HCT116 (cell line): ENCODE measurements at regions not wholly inside any gene's neighbourhood (a gene's known extent, or its start where the extent isn't known, plus 50 kb on each side); places are given as distances from the start of the nearest gene placed in this dataset.

ENCODE experiments used
- CBX3 ChIP-seq: IDR thresholded peaks from 2 replicates; pipeline ENCODE4 v1.6.1; 2012; ENCODE audit warnings: low read depth
- CTCF ChIP-seq, 3 experiments: fragments of 200-600 bp in 1 of 3; sonication (generic) in 1 of 3; IDR thresholded peaks in 2 of 3; conservative IDR thresholded peaks in 1 of 3; 2 replicates each; pipeline ENCODE4 v1.5.1; 2012 to 2017; ENCODE audit warnings: low read depth in 2 of 3, low read length in 2 of 3, antibody characterized with exemption in 1 of 3, borderline replicate concordance in 1 of 3, control low read depth in 1 of 3, mild to moderate bottlenecking in 1 of 3, mixed read lengths in 1 of 3, mixed run types in 1 of 3, moderate library complexity in 1 of 3; ENCODE audit not compliant: insufficient read depth in 1 of 3
- EGR1 ChIP-seq: IDR thresholded peaks from 2 replicates; pipeline ENCODE4 v1.6.1; 2012; ENCODE audit warnings: low read depth
- EZH2 ChIP-seq: fragments of 200-600 bp; sonication (generic); IDR thresholded peaks from 2 replicates; pipeline ENCODE4 v1.6.1; 2017; ENCODE audit warnings: antibody characterized with exemption, mixed run types
- EZH2phosphoT487 ChIP-seq: fragments of 200-600 bp; IDR thresholded peaks from 2 replicates; pipeline ENCODE4 v1.6.1; 2018; ENCODE audit warnings: antibody characterized with exemption, borderline replicate concordance
- FOSL1 ChIP-seq: IDR thresholded peaks from 2 replicates; pipeline ENCODE4 v1.6.1; 2012; ENCODE audit warnings: low read depth
- POLR2A ChIP-seq: IDR thresholded peaks from 2 replicates; pipeline ENCODE4 v1.7.0; 2011; ENCODE audit warnings: borderline replicate concordance; ENCODE audit not compliant: insufficient read depth, insufficient read length; ENCODE audit errors: extremely low read depth
- POLR2AphosphoS5 ChIP-seq: IDR thresholded peaks from 2 replicates; pipeline ENCODE4 v1.6.1; 2011; ENCODE audit warnings: mild to moderate bottlenecking, low read depth, low read length, moderate library complexity
- ZFX ChIP-seq: fragments of 450-650 bp; IDR thresholded peaks from 2 replicates; pipeline ENCODE4 v1.6.1; 2017
- ZNF274 ChIP-seq: fragments of 200-500 bp; sonication (Bioruptor generic); IDR thresholded peaks from 2 replicates; pipeline ENCODE4 v1.6.1; 2014; ENCODE audit warnings: mild to moderate bottlenecking, low read depth, low read length, inconsistent platforms

- TF ChIP-seq CTCF (IDR thresholded peaks at IDR 0.05 in 2 of 3, conservative IDR thresholded peaks at IDR 0.05 in 1 of 3; ENCODE audit: borderline replicate concordance in 1 of 3, insufficient read depth in 1 of 3, low read depth in 2 of 3, low read length in 2 of 3) (no peak), FOSL1 (no peak), EZH2phosphoT487 (no peak), ZNF274 (no peak), POLR2A (no peak), CBX3 (no peak), ZFX (no peak), EZH2 (no peak), POLR2AphosphoS5 (no peak), EGR1 (no peak)
These were observed 194.0 kb downstream of the IRX1 start for GRCh38 chr5:3789519-3790193.
